AG08395 (cell line): ENCODE measurements at regions not wholly inside any gene's neighbourhood (a gene's known extent, or its start where the extent isn't known, plus 50 kb on each side); places are given as distances from the start of the nearest gene placed in this dataset.
A peak's percentile ranks its signal among the peaks of the same experiment; 100 is the strongest.

Experiments
- DNase-seq: peaks from one replicate; pipeline ENCODE4 v3.0.0; 2012; ENCODE audit warnings: mixed read lengths, low spot score

- no peak for DNase-seq
These were observed 97.2 kb downstream of the TRIM36 start for GRCh38 chr5:115072266-115073064.

DNA sequence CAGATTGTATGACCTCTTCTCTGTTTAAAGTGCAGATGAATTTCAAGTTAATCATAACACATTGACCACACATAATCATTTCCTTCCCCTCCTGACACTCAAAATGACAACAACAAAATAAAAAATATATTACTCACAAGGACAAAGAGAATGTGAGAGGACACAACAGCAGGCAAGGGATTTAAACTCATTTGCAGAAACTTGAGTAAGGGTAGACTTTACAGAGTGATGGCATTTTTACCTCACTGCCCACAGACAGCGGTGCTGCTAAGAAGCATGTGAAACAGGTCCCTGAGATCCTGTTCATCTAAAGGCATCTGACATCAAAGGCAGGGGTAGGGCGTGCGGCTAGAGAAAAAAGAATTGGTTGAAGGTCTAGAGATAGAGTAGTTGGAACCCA is 99.0 kb downstream of the TRIM36 start:
- no peak for DNase-seq

DNA sequence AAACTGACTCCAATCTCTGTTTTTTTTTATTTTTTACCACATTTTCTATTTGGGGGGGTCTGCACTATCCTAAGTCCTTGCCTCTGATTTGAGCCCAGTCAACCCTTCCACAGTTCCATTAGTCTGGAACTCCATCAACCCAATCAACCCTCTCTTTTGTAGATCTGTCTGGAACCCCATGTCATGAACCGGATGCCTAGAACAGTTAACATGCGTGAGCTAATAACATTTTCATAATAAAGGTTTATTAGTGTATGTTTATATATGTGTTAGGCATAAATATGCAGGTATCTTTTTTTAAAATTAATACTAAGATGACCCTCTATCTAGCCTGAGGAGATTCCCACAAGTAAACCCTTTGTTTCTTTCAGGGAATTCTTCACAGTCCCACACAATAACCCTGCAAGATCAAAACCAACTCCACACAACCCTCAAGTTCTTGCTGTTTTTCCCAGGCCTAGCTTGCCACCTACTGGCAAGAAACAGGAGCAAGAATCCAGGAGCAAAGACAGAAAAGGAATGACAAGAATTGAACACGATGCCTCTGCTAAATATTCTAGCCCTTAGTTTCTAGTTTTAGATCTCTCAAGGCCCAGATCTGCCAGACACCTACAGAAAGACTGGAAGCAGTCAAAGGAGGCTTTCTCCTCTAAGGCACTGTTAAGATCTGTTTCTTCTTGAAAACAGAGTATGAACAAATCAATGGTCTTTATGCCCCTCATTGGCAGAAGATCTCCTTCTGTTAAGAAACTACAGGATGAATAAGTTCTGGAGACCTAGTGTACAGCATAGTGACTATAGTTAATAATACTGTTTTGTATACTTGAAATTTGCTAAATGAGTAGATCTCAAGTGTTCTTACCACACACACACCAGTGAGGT is 100.4 kb downstream of the TRIM36 start:
- peak; percentile 45 for DNase-seq

DNA sequence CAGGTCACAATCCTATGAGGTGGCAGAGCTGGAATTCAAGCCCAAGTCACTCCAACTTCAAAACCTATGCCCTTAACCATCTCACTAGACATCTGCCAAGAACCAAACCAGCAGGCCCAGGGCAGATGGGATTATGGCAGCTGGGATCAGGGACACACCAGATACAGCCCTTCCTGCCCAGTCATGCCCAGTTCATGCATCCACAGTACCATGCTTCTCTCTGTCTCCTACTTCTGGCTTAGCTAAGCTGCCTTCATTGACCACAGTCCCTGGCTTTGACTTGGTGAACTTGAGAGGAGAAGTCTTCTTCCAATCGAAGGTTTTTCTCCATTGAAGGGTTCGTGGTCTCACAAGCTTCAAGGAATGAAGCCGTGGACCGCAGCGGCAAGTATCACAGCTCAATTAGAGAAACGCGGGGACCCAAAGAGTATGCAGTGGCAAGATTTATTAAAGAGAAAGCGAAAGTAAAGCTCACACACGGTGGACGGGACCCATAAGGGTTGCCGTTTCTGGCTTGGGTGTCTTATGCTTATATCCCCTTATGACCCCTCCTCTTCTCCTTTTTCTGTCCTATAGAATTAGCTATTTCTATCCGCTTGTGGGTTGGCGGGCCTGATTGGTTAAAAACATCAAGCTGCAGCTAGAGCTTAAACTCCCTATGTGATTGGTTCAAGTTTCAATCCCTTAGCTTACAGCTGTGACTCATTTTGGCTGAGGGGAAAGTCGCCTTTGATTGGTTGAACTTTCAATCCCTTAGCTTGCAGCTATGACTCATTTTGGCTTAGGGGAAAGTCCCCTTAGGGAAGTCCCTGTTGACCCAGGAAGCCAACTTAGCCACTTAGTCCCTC is 101.2 kb downstream of the TRIM36 start:
- no peak for DNase-seq

GRCh38 chr5:115064380-115064779 is 105.3 kb downstream of the TRIM36 start:
- no peak for DNase-seq

DNA sequence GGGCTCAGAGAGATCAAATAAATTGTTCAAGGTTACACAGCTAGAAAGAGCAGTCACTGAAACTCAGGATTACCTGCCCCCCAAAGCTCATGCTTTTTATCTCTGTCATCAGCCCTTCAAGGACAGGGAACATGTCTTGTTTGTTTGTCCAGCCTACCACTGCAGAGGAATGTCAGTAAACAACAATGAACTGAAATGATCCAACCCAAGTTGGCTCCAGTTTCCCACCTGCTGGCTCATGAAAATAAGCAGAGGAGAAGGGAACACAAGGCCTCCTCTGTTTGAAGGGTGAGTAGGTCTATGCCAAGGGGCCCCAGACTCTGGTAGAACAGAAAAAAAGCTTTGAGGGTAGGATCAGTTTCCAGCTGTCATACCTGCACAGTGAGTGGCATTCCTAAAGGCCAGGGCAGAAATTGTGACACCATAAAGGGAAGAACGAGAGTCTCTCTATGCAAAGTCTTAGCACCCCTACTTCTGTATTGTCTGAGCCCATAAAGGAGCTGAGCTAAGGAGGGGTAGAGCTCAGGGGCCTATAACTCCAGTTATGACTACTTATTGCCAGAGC is 115.2 kb downstream of the TRIM36 start:
- DNase-seq: no peak

- no peak for DNase-seq
These were observed 116.8 kb downstream of the TRIM36 start for GRCh38 chr5:115052948-115053347.

GRCh38 chr5:115050866-115051265 is 118.8 kb downstream of the TRIM36 start:
- no peak for DNase-seq

GRCh38 chr5:115033861-115034260 is 135.8 kb downstream of the TRIM36 start:
- no peak for DNase-seq

DNA sequence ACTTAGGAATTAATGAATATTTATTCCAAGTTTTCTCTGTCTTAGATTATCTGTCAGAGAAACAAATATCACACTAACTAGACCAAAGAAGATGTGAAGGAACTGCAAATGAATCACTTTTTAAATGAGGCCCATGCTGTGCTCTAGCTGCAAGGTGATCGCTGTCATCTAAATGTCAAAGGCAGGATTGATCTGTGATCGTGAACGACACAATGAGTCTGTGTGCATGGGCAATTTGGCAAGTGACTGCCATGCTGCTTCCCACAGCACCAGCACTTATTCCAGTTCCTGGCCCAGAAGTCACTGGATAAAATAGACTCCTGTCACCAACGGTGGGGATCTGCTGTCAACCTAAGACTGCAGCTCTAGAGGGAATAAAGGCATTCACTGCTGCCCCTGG is 141.2 kb downstream of the TRIM36 start:
- DNase-seq: no peak

DNA sequence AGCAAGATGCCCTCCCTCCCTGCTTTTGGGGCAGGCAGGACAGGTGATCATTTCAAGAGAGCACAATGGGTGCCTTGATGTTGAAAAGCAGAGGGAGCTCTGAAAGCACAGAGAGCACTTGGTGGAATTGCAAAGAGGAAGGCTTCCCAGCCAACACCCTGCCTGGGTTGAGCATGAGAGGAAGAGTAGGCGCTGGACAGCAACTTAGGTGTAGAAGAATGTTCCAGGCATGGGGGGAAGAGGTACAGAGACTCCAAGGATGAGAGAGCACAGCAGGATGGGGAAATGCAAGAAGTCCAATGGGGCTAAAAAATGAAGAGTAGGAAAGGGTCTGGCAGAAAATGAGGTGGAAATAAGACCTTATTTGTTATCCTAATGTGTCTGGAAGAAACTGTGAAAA is 144.8 kb downstream of the TRIM36 start:
- DNase-seq: no peak

DNA sequence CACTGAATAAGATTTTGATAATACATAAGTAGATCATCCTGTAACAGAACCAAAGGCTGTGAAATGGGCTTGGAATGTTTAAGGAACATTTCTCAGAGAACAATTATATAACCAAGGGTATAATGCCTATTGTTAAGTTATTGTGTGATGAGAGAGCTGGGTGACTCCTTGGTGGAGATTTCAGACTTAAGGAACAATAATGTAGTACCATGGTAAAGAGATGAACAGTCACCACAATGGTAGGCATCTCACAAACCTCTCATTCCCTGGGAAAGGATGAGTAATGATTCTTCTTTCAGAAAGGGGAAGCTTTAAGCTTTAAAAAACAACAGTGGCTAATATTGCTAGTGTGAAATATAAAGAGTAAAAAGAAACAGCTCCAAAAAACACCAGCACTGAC is 147.4 kb downstream of the TRIM36 start:
- no peak for DNase-seq

DNA sequence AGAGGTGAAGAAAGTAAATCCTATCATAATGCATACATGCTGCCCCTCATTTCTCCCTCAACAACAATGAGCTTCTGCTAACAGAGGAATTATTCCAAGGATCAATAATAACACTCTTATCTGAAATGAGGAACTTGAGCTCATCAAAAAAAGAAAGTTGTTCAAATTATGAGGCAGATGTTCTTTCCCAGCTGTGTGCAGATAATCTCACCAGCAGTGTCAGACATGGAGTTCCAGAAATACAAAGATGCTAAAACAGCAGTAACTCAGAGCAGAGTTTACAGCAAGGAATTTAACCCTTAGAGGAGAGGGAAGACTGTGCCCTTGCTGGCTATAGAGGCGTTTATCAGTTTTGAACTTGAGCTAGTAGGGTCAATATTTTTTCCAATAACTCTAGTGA is 153.1 kb downstream of the TRIM36 start:
- DNase-seq: no peak

DNA sequence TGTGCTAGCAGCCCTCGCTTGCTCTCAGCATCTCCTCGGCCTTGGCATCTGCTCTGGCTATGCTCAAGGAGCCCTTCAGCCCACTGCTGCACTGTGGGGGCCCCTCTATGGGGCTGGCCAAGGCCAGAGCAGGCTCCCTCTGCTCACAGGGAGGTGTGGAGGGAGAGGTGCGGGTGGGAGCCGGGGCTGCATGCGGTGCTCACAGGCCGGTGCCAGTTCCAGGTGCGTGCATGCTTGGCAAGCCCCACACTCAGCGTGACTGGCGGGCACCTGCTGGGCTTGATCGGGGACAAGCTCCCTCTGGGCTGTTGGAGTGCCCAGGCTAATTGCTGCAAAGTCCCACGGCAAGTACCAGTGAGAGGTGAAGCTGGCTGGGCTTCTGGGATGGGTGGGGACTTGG is 170.5 kb downstream of the TRIM36 start:
- DNase-seq: no peak

DNA sequence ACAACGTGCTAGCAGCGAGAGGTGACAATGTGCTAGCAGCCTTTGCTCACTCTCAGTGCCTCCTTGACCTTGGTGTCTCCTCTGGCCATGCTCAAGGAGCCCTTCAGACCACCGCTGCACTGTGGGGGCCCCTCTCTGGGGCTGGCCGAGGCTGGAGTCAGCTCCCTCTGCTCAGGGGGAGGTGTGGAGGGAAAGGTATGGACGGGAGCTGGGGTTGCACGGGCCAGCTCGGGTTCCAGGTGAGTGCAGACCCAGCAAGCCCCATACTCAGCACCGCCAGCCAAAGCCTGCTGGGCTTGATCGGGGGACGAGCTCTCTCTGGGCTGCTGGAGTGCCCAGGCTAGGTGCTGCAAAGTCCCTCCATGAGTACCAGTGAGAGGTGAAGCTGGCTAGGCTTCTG is 180.2 kb downstream of the TRIM36 start:
- no peak for DNase-seq

DNA sequence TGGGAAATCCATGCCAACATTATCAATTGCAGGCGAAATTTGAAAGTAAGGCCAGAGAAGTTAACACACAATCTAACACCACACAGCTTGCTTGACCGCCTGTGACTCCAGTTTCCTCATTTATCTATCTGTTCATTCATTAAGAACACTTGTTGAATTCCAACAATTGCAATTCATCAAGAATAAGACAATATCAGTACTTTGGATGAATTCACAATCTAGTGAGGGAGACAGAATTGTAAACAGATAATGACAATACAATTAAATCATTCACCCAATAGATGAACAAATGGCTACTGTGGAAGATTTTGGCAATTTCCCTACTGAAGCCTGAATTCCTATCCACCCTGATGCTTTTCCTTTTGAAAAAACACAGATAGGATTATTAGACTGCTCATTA is 181.6 kb downstream of the TRIM36 start:
- DNase-seq: no peak

- DNase-seq: no peak
These were observed 184.9 kb downstream of the TRIM36 start for GRCh38 chr5:114984796-114985195.

DNA sequence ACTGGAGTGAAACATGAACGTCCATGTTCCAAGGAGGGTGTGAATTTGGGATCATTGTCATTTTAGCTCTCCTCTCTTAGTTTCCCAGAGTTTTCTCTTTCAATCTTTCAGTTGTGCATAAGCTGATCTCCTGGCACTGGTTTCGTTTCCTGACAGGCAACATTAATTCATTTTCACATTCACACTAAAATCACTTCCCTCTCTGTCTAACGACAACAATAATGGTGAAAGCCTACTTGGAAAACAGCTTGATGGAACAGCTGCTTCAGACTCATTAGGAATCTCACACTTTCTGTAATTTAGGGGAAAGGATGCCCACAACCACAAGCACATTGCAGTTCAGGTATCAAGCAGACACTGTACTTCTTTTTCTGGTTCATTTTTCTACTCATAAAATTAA is 188.6 kb downstream of the TRIM36 start:
- DNase-seq: no peak

DNA sequence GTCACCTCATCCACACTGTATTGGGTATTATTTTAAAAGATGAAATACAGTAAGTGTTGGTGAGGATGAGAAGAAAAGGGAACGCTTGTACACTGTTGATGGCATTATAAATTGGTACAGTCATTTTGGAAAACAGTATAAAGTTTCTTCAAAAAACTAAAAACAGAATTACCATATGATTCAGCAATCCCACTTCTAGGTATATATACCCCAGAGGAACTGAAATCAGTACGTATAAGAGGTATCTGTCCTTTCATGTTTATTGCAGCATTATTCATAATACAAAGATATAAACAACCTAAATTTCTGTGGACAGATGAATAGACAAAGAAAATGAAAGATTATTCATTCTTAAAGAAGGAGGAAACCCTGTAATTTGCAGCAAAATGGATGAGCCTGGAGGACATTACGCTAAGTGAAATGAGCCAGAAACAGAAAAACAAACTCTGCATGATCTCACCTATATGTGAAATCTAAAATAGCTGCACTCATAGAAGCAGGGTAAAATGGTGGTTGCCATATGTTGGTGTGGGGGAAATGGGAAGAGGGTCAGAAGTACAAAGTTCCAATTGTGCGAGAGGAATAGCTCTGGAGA is 191.6 kb downstream of the TRIM36 start:
- DNase-seq: no peak

DNA sequence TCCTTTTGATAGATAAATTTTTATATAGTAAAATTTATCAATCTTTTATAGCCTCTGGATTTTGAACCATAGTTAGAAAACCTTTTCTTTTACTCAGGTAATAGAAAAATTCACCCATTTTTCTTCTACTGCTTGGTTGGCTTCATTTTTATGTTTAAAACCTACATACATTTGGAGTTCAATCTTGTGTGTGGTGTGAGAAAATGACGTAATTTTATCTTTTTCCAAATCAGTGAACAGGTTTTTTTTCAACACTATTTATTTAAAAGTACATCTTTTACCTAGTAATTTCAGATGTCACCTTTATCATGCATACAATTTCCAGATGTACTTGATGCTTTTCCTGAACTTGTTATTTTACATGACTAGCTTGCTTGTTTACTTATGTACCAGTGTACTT is 200.2 kb downstream of the TRIM36 start:
- DNase-seq: no peak

- DNase-seq: no peak
These were observed 212.3 kb downstream of the TRIM36 start for GRCh38 chr5:114957384-114957783.

DNA sequence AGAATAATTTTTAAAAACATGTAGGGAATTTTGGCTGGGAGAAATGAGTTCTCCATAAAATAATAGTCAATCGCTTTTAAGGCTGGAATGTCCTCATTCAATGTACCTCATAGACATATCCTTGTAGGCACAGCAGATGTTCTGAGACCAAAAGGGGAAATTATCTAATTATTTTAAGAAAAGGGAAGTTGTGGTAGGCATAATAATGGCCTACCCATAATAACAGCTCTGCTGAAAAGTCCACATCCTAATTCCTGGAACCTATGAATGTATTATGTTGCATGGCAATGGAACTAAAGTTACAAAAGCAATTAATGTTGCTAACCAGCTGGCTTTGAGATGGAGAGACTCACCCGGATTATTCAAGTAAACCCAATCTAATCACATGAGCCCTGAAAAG is 216.1 kb downstream of the TRIM36 start:
- DNase-seq: no peak
